GM06990 (cell line): ENCODE measurements at regions not wholly inside any gene's neighbourhood (a gene's known extent, or its start where the extent isn't known, plus 50 kb on each side); places are given as distances from the start of the nearest gene placed in this dataset.

Experiments used
- DNase-seq: peaks from one replicate; pipeline ENCODE4 v3.0.0-alpha.2; 2011; ENCODE audit not compliant: insufficient read length; ENCODE audit errors: extremely low read depth
- H3K27me3 ChIP-seq: replicated peaks from 2 replicates; pipeline ENCODE4 v1.6.0; 2011; ENCODE audit warnings: low read length; ENCODE audit not compliant: control insufficient read depth, insufficient read depth
- H3K36me3 ChIP-seq: 2 replicates; pipeline ENCODE4 v1.5.1; 2011; ENCODE audit warnings: low read length; ENCODE audit not compliant: control insufficient read depth, insufficient read depth
- H3K4me3 ChIP-seq: replicated peaks from 2 replicates; pipeline ENCODE4 v1.5.1; 2011; ENCODE audit warnings: low read depth, mild to moderate bottlenecking, control low read depth, low read length
- TF ChIP-seq, protein P1 (sequence below): IDR thresholded peaks from 2 replicates; pipeline ENCODE4 v1.5.1; 2011; ENCODE audit warnings: low read length, control low read depth, mild to moderate bottlenecking, inconsistent platforms; ENCODE audit not compliant: insufficient read depth, poor library complexity, severe bottlenecking

DNA sequence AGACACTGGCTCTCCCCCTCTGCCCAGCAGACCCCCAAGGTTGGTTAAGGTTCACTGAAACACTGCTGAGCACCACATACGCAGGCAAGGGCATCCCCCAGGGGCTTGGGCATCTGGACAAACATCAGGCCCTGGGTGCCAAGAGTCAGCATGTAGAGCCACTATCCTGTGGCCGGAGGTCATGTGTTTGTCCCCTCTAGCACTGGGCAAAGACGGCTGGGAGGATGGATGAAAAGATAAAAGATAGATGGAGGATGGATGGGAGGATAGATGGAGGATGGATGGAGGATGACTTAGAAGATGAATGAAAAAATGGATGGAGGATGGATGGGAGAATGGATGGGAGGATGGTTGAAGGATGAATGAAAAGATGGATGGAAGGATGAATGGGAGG lies 216.8 kb upstream of the IER5L start:
- H3K36me3 ChIP-seq, result no peaks in the 10 kb centered on the region

DNA sequence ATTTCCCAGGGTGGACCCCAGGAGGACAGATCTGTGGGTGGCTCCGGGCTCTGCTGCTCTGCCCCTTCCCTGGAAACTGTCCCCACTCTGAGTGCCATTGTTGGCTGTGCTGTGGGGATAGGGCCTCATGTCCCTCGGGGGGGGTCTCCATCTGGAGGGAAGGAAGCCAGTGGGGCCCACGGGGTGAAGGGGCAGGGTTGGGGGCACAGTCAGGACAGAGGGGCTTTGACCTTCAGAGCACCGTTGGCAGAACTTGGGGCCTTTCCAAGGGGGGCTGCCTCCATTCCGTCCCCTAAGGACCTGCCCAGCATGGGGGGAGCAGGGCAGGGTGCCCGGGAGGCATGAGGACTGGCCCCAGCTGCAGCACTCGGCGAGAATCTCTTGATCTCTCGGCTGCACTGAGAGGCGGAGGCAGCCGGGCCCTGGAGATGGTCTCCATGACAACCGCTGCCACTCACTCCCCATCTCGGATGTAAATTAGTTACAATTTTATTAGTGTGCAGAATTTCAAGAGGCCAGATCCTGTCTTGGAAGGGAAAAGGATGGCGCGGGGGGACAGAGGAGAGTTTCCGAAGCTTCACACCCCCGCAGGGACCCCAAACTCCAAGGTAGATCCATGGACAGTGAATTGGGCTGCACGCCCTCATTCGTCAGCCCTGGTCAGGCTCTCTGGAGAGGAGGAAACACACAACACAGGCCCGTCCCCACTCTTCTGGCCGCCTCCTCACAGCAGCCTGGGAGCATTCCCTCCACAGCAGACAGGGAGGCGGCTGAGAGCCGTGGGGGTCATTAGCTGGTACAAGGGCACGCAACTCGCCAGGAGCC lies 216.2 kb upstream of the IER5L start:
- no peaks in the 10 kb centered on the region; the same call in 1 of the 2 replicates for H3K27me3 ChIP-seq
- TF ChIP-seq, protein P1, sequence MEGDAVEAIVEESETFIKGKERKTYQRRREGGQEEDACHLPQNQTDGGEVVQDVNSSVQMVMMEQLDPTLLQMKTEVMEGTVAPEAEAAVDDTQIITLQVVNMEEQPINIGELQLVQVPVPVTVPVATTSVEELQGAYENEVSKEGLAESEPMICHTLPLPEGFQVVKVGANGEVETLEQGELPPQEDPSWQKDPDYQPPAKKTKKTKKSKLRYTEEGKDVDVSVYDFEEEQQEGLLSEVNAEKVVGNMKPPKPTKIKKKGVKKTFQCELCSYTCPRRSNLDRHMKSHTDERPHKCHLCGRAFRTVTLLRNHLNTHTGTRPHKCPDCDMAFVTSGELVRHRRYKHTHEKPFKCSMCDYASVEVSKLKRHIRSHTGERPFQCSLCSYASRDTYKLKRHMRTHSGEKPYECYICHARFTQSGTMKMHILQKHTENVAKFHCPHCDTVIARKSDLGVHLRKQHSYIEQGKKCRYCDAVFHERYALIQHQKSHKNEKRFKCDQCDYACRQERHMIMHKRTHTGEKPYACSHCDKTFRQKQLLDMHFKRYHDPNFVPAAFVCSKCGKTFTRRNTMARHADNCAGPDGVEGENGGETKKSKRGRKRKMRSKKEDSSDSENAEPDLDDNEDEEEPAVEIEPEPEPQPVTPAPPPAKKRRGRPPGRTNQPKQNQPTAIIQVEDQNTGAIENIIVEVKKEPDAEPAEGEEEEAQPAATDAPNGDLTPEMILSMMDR, result no peak
- DNase-seq, result no peak
- no peaks in the 10 kb centered on the region for H3K36me3 ChIP-seq
- no peak overlapping the region for H3K4me3 ChIP-seq

More for the DNA sequence above, 216.8 kb upstream of the IER5L start:
- H3K4me3 ChIP-seq, result no peak overlapping the region
- no peak for DNase-seq
- H3K27me3 ChIP-seq, result no peaks in the 10 kb centered on the region; the same call in 1 of the 2 replicates
- TF ChIP-seq, protein P1, result no peak

DNA sequence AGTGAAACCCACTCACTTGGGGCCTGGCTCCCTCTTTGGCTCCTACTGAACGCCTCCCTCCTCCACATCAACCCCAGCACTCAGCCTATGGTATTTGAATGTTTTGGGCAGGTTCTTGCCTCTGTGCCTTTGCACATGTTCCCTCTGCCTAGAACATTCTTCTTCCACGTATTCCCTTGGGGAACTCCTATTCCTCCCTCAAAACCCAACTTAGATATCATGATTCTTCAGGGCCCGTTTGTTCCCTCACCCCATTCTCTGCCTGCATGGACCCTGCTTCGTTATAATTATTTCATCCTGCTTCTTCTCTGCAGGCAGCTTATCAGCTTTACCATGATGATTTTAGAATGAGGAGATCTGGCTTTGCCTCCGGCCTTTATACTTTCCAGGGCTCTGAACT lies 215.0 kb upstream of the IER5L start:
- Histone ChIP-seq H3K27me3 (no peaks in the 10 kb centered on the region; the same call in 1 of the 2 replicates), H3K4me3 (no peak overlapping the region), H3K36me3 (no peaks in the 10 kb centered on the region)
- TF ChIP-seq, protein P1, result no peak
- DNase-seq, result no peak

DNA sequence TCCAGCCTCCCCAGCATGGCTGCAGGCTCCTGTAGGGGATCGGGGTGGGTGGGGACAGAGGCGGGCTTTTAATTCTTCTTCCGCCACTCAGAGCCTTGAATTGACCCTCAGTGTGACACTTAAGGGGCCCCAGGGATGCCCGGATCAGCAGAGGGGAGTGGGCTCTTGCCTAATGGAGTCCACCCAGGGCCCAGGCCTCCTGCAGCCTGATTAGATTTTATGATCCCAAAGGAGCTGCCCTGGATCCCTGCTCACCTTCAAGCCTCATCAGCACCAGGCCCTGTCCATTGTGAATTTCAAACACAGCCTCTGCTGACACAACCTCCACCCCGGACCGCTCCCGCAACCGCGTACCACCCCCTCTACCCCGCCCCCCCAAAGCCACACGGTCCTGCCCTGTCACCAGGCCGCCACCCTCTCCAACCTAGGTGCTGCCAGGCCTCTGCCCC lies 214.1 kb upstream of the IER5L start:
- H3K36me3 ChIP-seq, result no peaks in the 10 kb centered on the region
- TF ChIP-seq, protein P1, result no peak
- H3K4me3 ChIP-seq, result no peak overlapping the region
- no peaks in the 10 kb centered on the region; the same call in 1 of the 2 replicates for H3K27me3 ChIP-seq
- no peak for DNase-seq

DNA sequence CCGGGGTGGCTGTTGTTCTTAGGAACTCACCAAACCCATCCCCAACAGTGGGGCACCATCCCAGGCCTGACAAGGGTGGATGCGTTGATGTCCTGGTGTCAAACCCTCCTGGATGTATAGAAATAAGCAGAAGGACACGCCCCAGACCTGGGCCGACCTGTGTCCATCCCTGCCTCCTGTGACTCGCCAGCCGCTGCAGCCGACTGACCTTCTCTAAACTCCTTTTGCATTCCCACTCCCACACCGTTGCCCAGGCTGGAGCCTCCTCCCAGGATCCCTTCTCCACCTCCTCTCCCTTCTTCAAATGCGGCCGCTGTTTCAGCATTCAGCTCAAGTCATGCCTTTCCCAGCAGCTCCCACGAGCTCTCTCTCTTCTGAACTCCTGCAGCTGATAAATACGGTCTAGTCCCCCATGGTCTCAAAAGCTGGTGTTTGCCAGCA lies 213.2 kb upstream of the IER5L start:
- DNase-seq, result no peak
- no peaks in the 10 kb centered on the region; the same call in 1 of the 2 replicates for H3K27me3 ChIP-seq
- TF ChIP-seq, protein P1, result no peak
- H3K36me3 ChIP-seq, result no peaks in the 10 kb centered on the region
- H3K4me3 ChIP-seq, result no peak overlapping the region
